Stimulated activated CD4-positive, alpha-beta T cell treated with anti-CD3 and anti-CD28 coated beads, Interleukin-15, amount 100 ng/mL, for 24 hours (primary cell): ENCODE measurements at regions not wholly inside any gene's neighbourhood (a gene's known extent, or its start where the extent isn't known, plus 50 kb on each side); places are given as distances from the start of the nearest gene placed in this dataset.
A peak's percentile ranks its signal among the peaks of the same experiment; 100 is the strongest.

Source experiments
- DNase-seq: peaks from one replicate; pipeline ENCODE4 v3.0.0-alpha.2; 2020

GRCh38 chr11:62026739-62027370 lies 59.4 kb upstream of the FTH1 start:
- DNase-seq, result no peak

GRCh38 chr11:62025487-62026105 lies 58.2 kb upstream of the FTH1 start:
- peak; percentile 48 for DNase-seq

GRCh38 chr11:62024936-62025486 lies 57.6 kb upstream of the FTH1 start:
- no peak for DNase-seq

GRCh38 chr11:62022211-62022610 lies 54.8 kb upstream of the FTH1 start:
- no peak for DNase-seq

GRCh38 chr11:62020661-62021060 lies 53.2 kb upstream of the FTH1 start:
- DNase-seq, result no peak

GRCh38 chr11:62018981-62019664 lies 51.7 kb upstream of the FTH1 start:
- DNase-seq, result no peak

- no peak for DNase-seq
Observed at GRCh38 chr11:62017878-62018655, 50.6 kb upstream of the FTH1 start.
